ENCODE measurements at regions not wholly inside any gene's neighbourhood (a gene's known extent, or its start where the extent isn't known, plus 50 kb on each side); places are given as distances from the start of the nearest gene placed in this dataset.

DNA sequence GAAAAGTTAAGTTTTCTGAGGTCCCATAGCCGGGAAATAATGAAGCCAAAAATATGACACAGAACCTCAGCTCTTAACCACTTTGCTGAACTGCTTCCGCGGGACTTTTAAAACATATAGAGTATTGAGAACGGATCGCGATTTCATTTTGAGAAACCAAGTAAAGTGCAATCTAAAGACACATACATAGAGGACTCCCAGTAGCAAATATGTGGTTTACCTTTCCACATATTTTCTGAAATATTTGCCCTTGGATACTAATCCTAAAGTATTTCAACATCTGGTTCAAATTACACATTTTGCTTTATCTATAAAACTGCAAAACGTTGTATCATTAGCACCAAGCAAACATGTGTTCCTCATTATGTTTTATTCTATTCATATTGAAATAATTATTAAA, 776.5 kb downstream of the ROBO2 start:
- TF ChIP-seq POLR2A (IDR thresholded peaks at IDR 0.05) (no peak), EP300 (IDR thresholded peaks at IDR 0.05) (no peak)
- TF ChIP-seq, protein P1, sequence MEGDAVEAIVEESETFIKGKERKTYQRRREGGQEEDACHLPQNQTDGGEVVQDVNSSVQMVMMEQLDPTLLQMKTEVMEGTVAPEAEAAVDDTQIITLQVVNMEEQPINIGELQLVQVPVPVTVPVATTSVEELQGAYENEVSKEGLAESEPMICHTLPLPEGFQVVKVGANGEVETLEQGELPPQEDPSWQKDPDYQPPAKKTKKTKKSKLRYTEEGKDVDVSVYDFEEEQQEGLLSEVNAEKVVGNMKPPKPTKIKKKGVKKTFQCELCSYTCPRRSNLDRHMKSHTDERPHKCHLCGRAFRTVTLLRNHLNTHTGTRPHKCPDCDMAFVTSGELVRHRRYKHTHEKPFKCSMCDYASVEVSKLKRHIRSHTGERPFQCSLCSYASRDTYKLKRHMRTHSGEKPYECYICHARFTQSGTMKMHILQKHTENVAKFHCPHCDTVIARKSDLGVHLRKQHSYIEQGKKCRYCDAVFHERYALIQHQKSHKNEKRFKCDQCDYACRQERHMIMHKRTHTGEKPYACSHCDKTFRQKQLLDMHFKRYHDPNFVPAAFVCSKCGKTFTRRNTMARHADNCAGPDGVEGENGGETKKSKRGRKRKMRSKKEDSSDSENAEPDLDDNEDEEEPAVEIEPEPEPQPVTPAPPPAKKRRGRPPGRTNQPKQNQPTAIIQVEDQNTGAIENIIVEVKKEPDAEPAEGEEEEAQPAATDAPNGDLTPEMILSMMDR (IDR thresholded peaks at IDR 0.05): no peak
